ENCODE measurements at regions not wholly inside any gene's neighbourhood (a gene's known extent, or its start where the extent isn't known, plus 50 kb on each side); places are given as distances from the start of the nearest gene placed in this dataset.
"Not testable (repeated sequence)": the region's sequence is repeated elsewhere in the genome, so short reads cannot be mapped to it uniquely, and the experiment has no call there.

- not testable (repeated sequence) for DNase-seq (ENCODE audit: low spot score)
These were observed 815.4 kb upstream of the B3GALT2 start for GRCh38 chr1:194001726-194002350.

GRCh38 chr1:193988885-193989284, 802.5 kb upstream of the B3GALT2 start:
- DNase-seq (ENCODE audit: low spot score), result no peak

- DNase-seq (ENCODE audit: low spot score), result no peak
These were observed 792.8 kb upstream of the B3GALT2 start for GRCh38 chr1:193979219-193979618.

- DNase-seq (ENCODE audit: low spot score), result no peak
These were observed 787.9 kb upstream of the B3GALT2 start for GRCh38 chr1:193974286-193974798.

- DNase-seq (ENCODE audit: low spot score), result no peak
These were observed 787.0 kb upstream of the B3GALT2 start for GRCh38 chr1:193973428-193973827.

GRCh38 chr1:193971595-193971994, 785.2 kb upstream of the B3GALT2 start:
- DNase-seq (ENCODE audit: low spot score), result no peak

GRCh38 chr1:193960499-193960898, 774.1 kb upstream of the B3GALT2 start:
- no peak for DNase-seq (ENCODE audit: low spot score)

GRCh38 chr1:193960040-193960439, 773.6 kb upstream of the B3GALT2 start:
- no peak for DNase-seq (ENCODE audit: low spot score)

- DNase-seq (ENCODE audit: low spot score), result no peak
These were observed 771.2 kb upstream of the B3GALT2 start for GRCh38 chr1:193957556-193958095.

GRCh38 chr1:193952778-193953374, 766.5 kb upstream of the B3GALT2 start:
- DNase-seq (ENCODE audit: low spot score), result no peak

GRCh38 chr1:193951984-193952383, 765.6 kb upstream of the B3GALT2 start:
- no peak for DNase-seq (ENCODE audit: low spot score)

- DNase-seq (ENCODE audit: low spot score), result no peak
These were observed 758.0 kb upstream of the B3GALT2 start for GRCh38 chr1:193944454-193944853.

GRCh38 chr1:193940176-193940575, 753.8 kb upstream of the B3GALT2 start:
- no peak for DNase-seq (ENCODE audit: low spot score)

GRCh38 chr1:193939585-193939984, 753.2 kb upstream of the B3GALT2 start:
- DNase-seq (ENCODE audit: low spot score), result no peak

GRCh38 chr1:193937308-193937707, 750.9 kb upstream of the B3GALT2 start:
- no peak for DNase-seq (ENCODE audit: low spot score)

- DNase-seq (ENCODE audit: low spot score), result no peak
These were observed 746.6 kb upstream of the B3GALT2 start for GRCh38 chr1:193932979-193933378.

GRCh38 chr1:193931356-193931755, 744.9 kb upstream of the B3GALT2 start:
- no peak for DNase-seq (ENCODE audit: low spot score)

GRCh38 chr1:193929374-193930033, 743.1 kb upstream of the B3GALT2 start:
- no peak for DNase-seq (ENCODE audit: low spot score)

GRCh38 chr1:193927550-193927949, 741.1 kb upstream of the B3GALT2 start:
- DNase-seq (ENCODE audit: low spot score), result no peak

- no peak for DNase-seq (ENCODE audit: low spot score)
These were observed 740.5 kb upstream of the B3GALT2 start for GRCh38 chr1:193926956-193927355.

- no peak for DNase-seq (ENCODE audit: low spot score)
These were observed 733.4 kb upstream of the B3GALT2 start for GRCh38 chr1:193919827-193920226.

GRCh38 chr1:193916452-193916851, 730.0 kb upstream of the B3GALT2 start:
- DNase-seq (ENCODE audit: low spot score), result no peak

GRCh38 chr1:193914871-193915270, 728.5 kb upstream of the B3GALT2 start:
- no peak for DNase-seq (ENCODE audit: low spot score)

Data from D341Med (cell line).